Peyer's patch (tissue), 4 donors: ENCODE measurements at regions not wholly inside any gene's neighbourhood (a gene's known extent, or its start where the extent isn't known, plus 50 kb on each side); places are given as distances from the start of the nearest gene placed in this dataset.

Experiments
- DNase-seq, 3 donors: peaks; one replicate each; pipeline ENCODE4 v3.0.0-alpha.2; 2017 to 2019
- H3K27ac ChIP-seq, 4 donors: fragments of 200-600 bp; sonication (generic); one replicate each; pipeline ENCODE4 v1.5.1; 2016 to 2019
- H3K27me3 ChIP-seq, 2 donors: fragments of 200-600 bp; sonication (generic); one replicate each; pipeline ENCODE4 v1.5.1; 2019
- H3K36me3 ChIP-seq, 3 donors: fragments of 200-600 bp; sonication (generic); one replicate each; pipeline ENCODE4 v1.5.1; 2016 to 2019
- H3K4me1 ChIP-seq, 4 donors: fragments of 200-600 bp; sonication (generic); one replicate each; pipeline ENCODE4 v1.5.1; 2016 to 2019
- H3K4me3 ChIP-seq, 4 donors: fragments of 200-600 bp; sonication (generic); 1 replicate in 3 of 4; 2 replicates in 1 of 4; pipeline ENCODE4 v1.5.1; 2016 to 2019; ENCODE audit warnings: mild to moderate bottlenecking in 1 of 4
- H3K9me3 ChIP-seq, 4 donors: fragments of 200-600 bp; sonication (generic); one replicate each; pipeline ENCODE4 v1.5.1; 2016 to 2019; ENCODE audit warnings: mild to moderate bottlenecking in 1 of 4
- POLR2A ChIP-seq, 2 donors: fragments of 450-650 bp; IDR thresholded peaks; one replicate each; pipeline ENCODE4 v1.5.1; 2017; ENCODE audit warnings: antibody characterized with exemption in 2 of 2, mild to moderate bottlenecking in 2 of 2, moderate library complexity in 2 of 2
- TF ChIP-seq, protein P1 (sequence below), 6 experiments: fragments of 450-650 bp in 4 of 6; fragments of 200-600 bp in 2 of 6; sonication (generic) in 1 of 6; IDR thresholded peaks; one replicate each; pipeline ENCODE4 v1.5.1; 2017 to 2019; ENCODE audit warnings: antibody characterized with exemption in 6 of 6, mild to moderate bottlenecking in 3 of 6, moderate library complexity in 1 of 6

DNA sequence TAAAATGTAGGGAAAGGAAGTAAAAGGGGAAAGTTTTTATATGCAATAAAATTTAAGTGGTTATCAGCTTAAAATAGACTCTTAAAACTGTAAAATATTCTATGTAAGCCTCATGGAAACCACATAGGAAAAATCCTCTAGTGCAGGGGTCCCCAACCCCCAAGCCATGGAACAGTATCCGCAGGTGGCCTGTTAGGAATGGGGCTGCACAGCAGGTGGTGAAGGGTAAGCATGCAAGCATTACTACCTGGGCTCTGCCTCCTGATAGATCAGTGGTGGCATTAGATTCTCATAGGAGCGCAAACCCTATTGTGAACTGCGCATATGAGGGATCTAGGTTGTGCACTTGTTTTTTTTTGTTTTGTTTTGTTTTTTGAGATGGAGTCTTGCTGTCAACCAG, 1409.3 kb upstream of the CDH2 start:
- H3K4me3 ChIP-seq: no peak overlapping the region

GRCh38 chr18:29560270-29560669, 1383.3 kb upstream of the CDH2 start:
- no peak overlapping the region for H3K4me3 ChIP-seq
- TF ChIP-seq, protein P1, sequence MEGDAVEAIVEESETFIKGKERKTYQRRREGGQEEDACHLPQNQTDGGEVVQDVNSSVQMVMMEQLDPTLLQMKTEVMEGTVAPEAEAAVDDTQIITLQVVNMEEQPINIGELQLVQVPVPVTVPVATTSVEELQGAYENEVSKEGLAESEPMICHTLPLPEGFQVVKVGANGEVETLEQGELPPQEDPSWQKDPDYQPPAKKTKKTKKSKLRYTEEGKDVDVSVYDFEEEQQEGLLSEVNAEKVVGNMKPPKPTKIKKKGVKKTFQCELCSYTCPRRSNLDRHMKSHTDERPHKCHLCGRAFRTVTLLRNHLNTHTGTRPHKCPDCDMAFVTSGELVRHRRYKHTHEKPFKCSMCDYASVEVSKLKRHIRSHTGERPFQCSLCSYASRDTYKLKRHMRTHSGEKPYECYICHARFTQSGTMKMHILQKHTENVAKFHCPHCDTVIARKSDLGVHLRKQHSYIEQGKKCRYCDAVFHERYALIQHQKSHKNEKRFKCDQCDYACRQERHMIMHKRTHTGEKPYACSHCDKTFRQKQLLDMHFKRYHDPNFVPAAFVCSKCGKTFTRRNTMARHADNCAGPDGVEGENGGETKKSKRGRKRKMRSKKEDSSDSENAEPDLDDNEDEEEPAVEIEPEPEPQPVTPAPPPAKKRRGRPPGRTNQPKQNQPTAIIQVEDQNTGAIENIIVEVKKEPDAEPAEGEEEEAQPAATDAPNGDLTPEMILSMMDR (IDR thresholded peaks at IDR 0.05): no peak
- DNase-seq: no peak
- no peak overlapping the region for H3K27ac ChIP-seq
- no peaks in the 10 kb centered on the region for H3K4me1 ChIP-seq
- no peaks in the 10 kb centered on the region for H3K27me3 ChIP-seq
- H3K36me3 ChIP-seq: no peaks in the 10 kb centered on the region
- H3K9me3 ChIP-seq: no peaks in the 10 kb centered on the region

More for the DNA sequence above, 1409.3 kb upstream of the CDH2 start:
- TF ChIP-seq, protein P1 (IDR thresholded peaks at IDR 0.05): no peak
- TF ChIP-seq POLR2A (IDR thresholded peaks at IDR 0.05): no peak
- Histone ChIP-seq H3K27ac (no peak overlapping the region), H3K27me3 (no peaks in the 10 kb centered on the region), H3K4me1 (no peaks in the 10 kb centered on the region), H3K9me3 (peaks cover 0 to 4% (median 0%) of the 10 kb centered on the region in 4 donors), H3K36me3 (no peaks in the 10 kb centered on the region)
- no peak for DNase-seq

DNA sequence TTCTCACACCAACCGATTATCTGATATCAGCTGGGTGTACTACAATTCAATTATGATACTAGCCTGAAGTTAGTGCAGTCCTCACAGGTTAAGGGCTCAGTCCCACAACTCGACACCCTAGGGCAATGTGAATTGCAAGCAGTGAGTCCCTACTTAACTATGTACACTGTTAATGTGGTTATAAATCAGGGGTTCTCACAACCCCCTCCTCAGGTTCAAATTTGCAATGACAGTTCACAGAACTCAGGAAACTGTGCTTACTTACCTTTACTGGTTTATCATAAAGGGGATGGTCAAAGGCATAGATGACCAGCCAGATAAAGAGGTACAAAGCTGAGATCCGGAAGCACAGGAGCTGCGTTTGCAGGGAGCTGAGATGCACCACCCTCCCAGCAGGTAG, 1379.1 kb upstream of the CDH2 start:
- Histone ChIP-seq H3K9me3 (no peaks in the 10 kb centered on the region), H3K27ac (no peak overlapping the region), H3K4me1 (no peaks in the 10 kb centered on the region), H3K4me3 (no peak overlapping the region), H3K36me3 (no peaks in the 10 kb centered on the region), H3K27me3 (no peaks in the 10 kb centered on the region)
- TF ChIP-seq, protein P1 (IDR thresholded peaks at IDR 0.05): no peak
- no peak for TF ChIP-seq POLR2A (IDR thresholded peaks at IDR 0.05)
- no peak for DNase-seq

GRCh38 chr18:29549759-29550158, 1372.8 kb upstream of the CDH2 start:
- H3K27me3 ChIP-seq: no peaks in the 10 kb centered on the region
- no peaks in the 10 kb centered on the region for H3K4me1 ChIP-seq
- DNase-seq: no peak
- H3K9me3 ChIP-seq: peaks cover 0 to 4% (median 0%) of the 10 kb centered on the region in 4 donors
- H3K4me3 ChIP-seq: no peak overlapping the region
- no peak overlapping the region for H3K27ac ChIP-seq
- H3K36me3 ChIP-seq: no peaks in the 10 kb centered on the region
- no peak for TF ChIP-seq POLR2A (IDR thresholded peaks at IDR 0.05)
- TF ChIP-seq, protein P1 (IDR thresholded peaks at IDR 0.05): no peak

- Histone ChIP-seq H3K4me1 (no peaks in the 10 kb centered on the region), H3K27ac (no peak overlapping the region), H3K27me3 (no peaks in the 10 kb centered on the region), H3K9me3 (peaks cover 0 to 4% (median 0%) of the 10 kb centered on the region in 4 donors), H3K36me3 (no peaks in the 10 kb centered on the region), H3K4me3 (no peak overlapping the region)
- TF ChIP-seq, protein P1 (IDR thresholded peaks at IDR 0.05): no peak
- no peak for TF ChIP-seq POLR2A (IDR thresholded peaks at IDR 0.05)
- DNase-seq: no peak
Observed at GRCh38 chr18:29547626-29548025, 1370.7 kb upstream of the CDH2 start.

- H3K27me3 ChIP-seq: no peaks in the 10 kb centered on the region
- no peaks in the 10 kb centered on the region for H3K9me3 ChIP-seq
- no peaks in the 10 kb centered on the region for H3K4me1 ChIP-seq
- no peak overlapping the region for H3K27ac ChIP-seq
- TF ChIP-seq, protein P1 (IDR thresholded peaks at IDR 0.05): no peak
- no peak for TF ChIP-seq POLR2A (IDR thresholded peaks at IDR 0.05)
- H3K36me3 ChIP-seq: no peaks in the 10 kb centered on the region
- DNase-seq: no peak
- H3K4me3 ChIP-seq: no peak overlapping the region
Observed at GRCh38 chr18:29540548-29540947, 1363.6 kb upstream of the CDH2 start.
